Lower lobe of right lung (tissue), 2 donors: ENCODE measurements at regions not wholly inside any gene's neighbourhood (a gene's known extent, or its start where the extent isn't known, plus 50 kb on each side); places are given as distances from the start of the nearest gene placed in this dataset.

Source experiments
- ATAC-seq, 2 donors: fragments of 200-7000 bp; cut with Tn5 transposase; one replicate each; pipeline ENCODE4 v1.9.1; 2020 to 2022; ENCODE audit warnings: mild to moderate bottlenecking in 2 of 2, moderate library complexity in 2 of 2
- DNase-seq: peaks from one replicate; pipeline ENCODE4 v3.0.0-alpha.2; 2020
- H3K27ac ChIP-seq: fragments of 200-600 bp; one replicate; pipeline ENCODE4 v1.8.0; 2022
- H3K27me3 ChIP-seq: fragments of 200-600 bp; one replicate; pipeline ENCODE4 v1.8.0; 2022; ENCODE audit warnings: low read depth
- H3K36me3 ChIP-seq: fragments of 200-600 bp; one replicate; pipeline ENCODE4 v1.8.0; 2022; ENCODE audit warnings: mild to moderate bottlenecking
- H3K4me1 ChIP-seq: fragments of 200-600 bp; one replicate; pipeline ENCODE4 v1.8.0; 2022
- H3K4me3 ChIP-seq: fragments of 200-600 bp; one replicate; pipeline ENCODE4 v1.8.0; 2022; ENCODE audit warnings: mild to moderate bottlenecking
- H3K9me3 ChIP-seq: fragments of 200-600 bp; one replicate; pipeline ENCODE4 v1.8.0; 2022
- intact Hi-C: fragments of 100-400 bp; cut with DNase I; formaldehyde crosslinking; loops from one replicate; pipeline ENCODE4 v1.11.0; 2022
- TF ChIP-seq, protein P1 (sequence below): fragments of 200-600 bp; IDR thresholded peaks from one replicate; pipeline ENCODE4 v1.8.0; 2022; ENCODE audit warnings: antibody characterized with exemption, mild to moderate bottlenecking
- donor health status: DM: no; HTN: yes; CAD: no; lungs with severe emphysema.

DNA sequence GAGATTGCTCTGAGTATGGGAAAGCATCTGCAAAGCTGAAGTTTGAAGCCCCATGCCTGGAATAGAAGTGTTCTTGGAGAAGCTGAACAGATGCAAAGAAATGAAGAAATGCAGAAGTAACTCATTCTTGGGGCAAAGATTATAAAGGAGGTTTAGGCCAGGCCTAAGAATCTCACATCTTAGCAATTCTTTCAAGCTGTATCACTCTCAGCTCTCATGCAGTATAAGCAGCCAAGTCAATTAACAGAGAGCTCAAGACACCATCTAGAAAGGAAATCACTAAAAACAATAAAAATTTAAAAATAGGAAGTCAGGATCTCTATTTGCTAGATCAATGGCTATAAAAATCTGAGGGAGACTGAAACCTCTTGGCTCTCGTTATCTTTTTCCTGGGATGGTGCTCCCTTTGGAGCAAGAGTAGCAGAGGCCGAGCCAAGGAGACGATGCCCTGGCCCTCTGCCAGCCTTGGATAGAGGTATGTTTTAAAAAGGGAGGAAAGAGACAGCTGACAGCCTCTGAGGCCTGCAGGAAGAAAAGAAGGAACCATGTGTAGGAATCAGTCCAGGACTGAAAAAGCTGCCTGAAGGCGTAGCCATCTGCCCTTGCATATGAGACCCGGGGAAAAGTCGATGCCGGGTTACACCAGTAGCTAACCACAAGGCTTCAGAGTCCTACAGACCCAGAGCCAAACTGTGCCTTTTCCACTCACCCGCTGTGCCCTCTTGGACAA, 229.8 kb downstream of the BLID start:
- DNase-seq = no peak
- ATAC-seq = peak in 1 of 2 donors; percentile 37
- intact Hi-C loops = no loop called here

GRCh38 chr11:121884626-121885025, 231.4 kb downstream of the BLID start:
- TF ChIP-seq, protein P1, sequence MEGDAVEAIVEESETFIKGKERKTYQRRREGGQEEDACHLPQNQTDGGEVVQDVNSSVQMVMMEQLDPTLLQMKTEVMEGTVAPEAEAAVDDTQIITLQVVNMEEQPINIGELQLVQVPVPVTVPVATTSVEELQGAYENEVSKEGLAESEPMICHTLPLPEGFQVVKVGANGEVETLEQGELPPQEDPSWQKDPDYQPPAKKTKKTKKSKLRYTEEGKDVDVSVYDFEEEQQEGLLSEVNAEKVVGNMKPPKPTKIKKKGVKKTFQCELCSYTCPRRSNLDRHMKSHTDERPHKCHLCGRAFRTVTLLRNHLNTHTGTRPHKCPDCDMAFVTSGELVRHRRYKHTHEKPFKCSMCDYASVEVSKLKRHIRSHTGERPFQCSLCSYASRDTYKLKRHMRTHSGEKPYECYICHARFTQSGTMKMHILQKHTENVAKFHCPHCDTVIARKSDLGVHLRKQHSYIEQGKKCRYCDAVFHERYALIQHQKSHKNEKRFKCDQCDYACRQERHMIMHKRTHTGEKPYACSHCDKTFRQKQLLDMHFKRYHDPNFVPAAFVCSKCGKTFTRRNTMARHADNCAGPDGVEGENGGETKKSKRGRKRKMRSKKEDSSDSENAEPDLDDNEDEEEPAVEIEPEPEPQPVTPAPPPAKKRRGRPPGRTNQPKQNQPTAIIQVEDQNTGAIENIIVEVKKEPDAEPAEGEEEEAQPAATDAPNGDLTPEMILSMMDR = no peak
- no peak overlapping the region for H3K4me3 ChIP-seq
- intact Hi-C loops = no loop called here
- H3K9me3 ChIP-seq = no peaks in the 10 kb centered on the region
- DNase-seq (no peak), ATAC-seq (no peak)
- no peaks in the 10 kb centered on the region for H3K27me3 ChIP-seq
- no peak overlapping the region for H3K27ac ChIP-seq
- peaks cover 16% of the 10 kb centered on the region for H3K4me1 ChIP-seq
- H3K36me3 ChIP-seq = no peaks in the 10 kb centered on the region

More for the DNA sequence above, 229.8 kb downstream of the BLID start:
- no peaks in the 10 kb centered on the region for H3K27me3 ChIP-seq
- no peaks in the 10 kb centered on the region for H3K9me3 ChIP-seq
- no peaks in the 10 kb centered on the region for H3K36me3 ChIP-seq
- no peak overlapping the region for H3K27ac ChIP-seq
- H3K4me1 ChIP-seq = peaks cover 16% of the 10 kb centered on the region
- TF ChIP-seq, protein P1 = no peak
- H3K4me3 ChIP-seq = no peak overlapping the region

GRCh38 chr11:121881806-121882205, 234.2 kb downstream of the BLID start:
- H3K4me3 ChIP-seq = no peak overlapping the region
- H3K27ac ChIP-seq = no peak overlapping the region
- DNase-seq (no peak), ATAC-seq (no peak)
- no peaks in the 10 kb centered on the region for H3K36me3 ChIP-seq
- intact Hi-C loops = no loop called here
- H3K4me1 ChIP-seq = peaks cover 9% of the 10 kb centered on the region
- H3K27me3 ChIP-seq = no peaks in the 10 kb centered on the region
- TF ChIP-seq, protein P1 = no peak
- H3K9me3 ChIP-seq = no peaks in the 10 kb centered on the region

DNA sequence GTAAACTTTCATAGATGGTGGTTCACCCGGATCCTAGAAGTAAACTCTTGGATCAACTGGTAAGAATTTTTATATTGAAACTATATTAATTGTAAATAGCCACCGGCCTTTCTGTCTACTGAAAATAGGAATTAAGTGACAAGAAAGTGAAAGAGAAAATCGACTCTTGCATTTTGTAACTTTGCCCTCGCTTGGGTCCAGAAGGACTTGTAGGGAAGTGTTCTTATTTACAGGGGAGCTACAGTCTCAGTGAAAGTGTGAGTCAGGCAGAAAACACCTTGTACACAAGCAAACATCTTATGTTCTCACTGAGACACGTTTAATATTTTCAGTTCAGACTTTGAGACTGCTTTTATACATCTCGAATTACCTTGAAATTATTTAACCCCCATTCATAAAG, 238.9 kb downstream of the BLID start:
- Histone ChIP-seq H3K4me1 (no peaks in the 10 kb centered on the region), H3K27me3 (no peaks in the 10 kb centered on the region), H3K4me3 (no peak overlapping the region), H3K36me3 (no peaks in the 10 kb centered on the region), H3K9me3 (no peaks in the 10 kb centered on the region), H3K27ac (no peak overlapping the region)
- ATAC-seq (no peak), DNase-seq (no peak)
- TF ChIP-seq, protein P1 = no peak
- intact Hi-C loops = no loop called here

DNA sequence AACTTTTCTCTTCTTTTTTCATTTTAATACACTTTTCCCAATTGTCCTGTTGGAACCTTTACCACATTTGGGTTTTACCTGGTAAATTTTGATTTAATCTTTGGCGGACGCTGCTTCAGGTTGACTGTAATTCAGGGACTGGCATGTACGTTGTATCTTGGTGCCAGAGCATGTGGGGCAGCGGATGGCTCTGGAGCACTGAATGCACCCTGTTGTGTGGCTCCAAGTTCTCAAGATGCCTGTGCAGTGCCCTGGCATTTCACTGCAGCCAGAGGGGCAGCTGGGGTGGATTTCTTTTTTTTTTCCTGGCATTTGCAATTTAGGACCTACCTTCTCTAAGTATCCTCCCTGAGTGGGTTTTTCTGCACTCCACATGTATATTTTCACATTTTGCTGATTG, 242.2 kb downstream of the BLID start:
- intact Hi-C loops = no loop called here
- no peaks in the 10 kb centered on the region for H3K9me3 ChIP-seq
- H3K4me3 ChIP-seq = no peak overlapping the region
- no peaks in the 10 kb centered on the region for H3K36me3 ChIP-seq
- ATAC-seq (no peak), DNase-seq (no peak)
- H3K4me1 ChIP-seq = peaks cover 8% of the 10 kb centered on the region
- no peak overlapping the region for H3K27ac ChIP-seq
- TF ChIP-seq, protein P1 = no peak
- H3K27me3 ChIP-seq = no peaks in the 10 kb centered on the region
